ENCODE measurements at regions not wholly inside any gene's neighbourhood (a gene's known extent, or its start where the extent isn't known, plus 50 kb on each side); places are given as distances from the start of the nearest gene placed in this dataset.

GRCh38 chr10:9081253-9081652, 1026.8 kb downstream of the GATA3 start:
- H2AK5ac ChIP-seq (ENCODE audit: low read depth, low read length) = no peak overlapping the region
- no peak overlapping the region for H3K23ac ChIP-seq (ENCODE audit: low read depth, low read length, poor library complexity)
- no peak overlapping the region for H4K91ac ChIP-seq (ENCODE audit: low read depth, low read length, poor library complexity)
- no peak overlapping the region for H2BK15ac ChIP-seq (ENCODE audit: low read length)
- no peak overlapping the region for H3K4ac ChIP-seq (ENCODE audit: low read length)
- H2BK12ac ChIP-seq (ENCODE audit: low read length) = no peak overlapping the region
- no peak overlapping the region for H3K14ac ChIP-seq (ENCODE audit: low read length)
- H3K79me1 ChIP-seq (ENCODE audit: low read depth, low read length) = no peaks in the 10 kb centered on the region
- no peaks in the 10 kb centered on the region for H3K36me3 ChIP-seq (replicated peaks in 1 of 2; ENCODE audit: control insufficient read depth in 2 of 2, insufficient read depth in 2 of 2, low read length in 2 of 2)
- no peak for DNase-seq (ENCODE audit: low spot score)
- H3K4me2 ChIP-seq (ENCODE audit: insufficient read depth, low read length, poor library complexity, severe bottlenecking) = no peak overlapping the region
- no CpG with 5 or more reads among the region's 2 CpGs for WGBS, 2 donors (ENCODE audit: extremely low coverage in 2 of 2, insufficient read length in 2 of 2, insufficient replicate concordance in 1 of 2)
- H2BK5ac ChIP-seq (ENCODE audit: low read length) = no peak overlapping the region
- H2BK120ac ChIP-seq (ENCODE audit: low read depth, low read length) = no peak overlapping the region
- no peak overlapping the region for H3K4me3 ChIP-seq (ENCODE audit: low read length in 2 of 2)
- no peak overlapping the region for H2AFZ ChIP-seq (ENCODE audit: low read length)
- no peaks in the 10 kb centered on the region for H3K27me3 ChIP-seq (ENCODE audit: control insufficient read depth in 3 of 3, insufficient read depth in 3 of 3, low read depth in 1 of 3, low read length in 3 of 3)
- H3K4me1 ChIP-seq (ENCODE audit: control insufficient read depth in 2 of 2, insufficient read depth in 1 of 2, low read depth in 1 of 2, low read length in 2 of 2) = no peaks in the 10 kb centered on the region
- no peaks in the 10 kb centered on the region for H3K9me3 ChIP-seq (replicated peaks in 1 of 2; ENCODE audit: control insufficient read depth in 2 of 2, insufficient read depth in 1 of 2, low read depth in 1 of 2, low read length in 2 of 2)
- no peak overlapping the region for H3K27ac ChIP-seq (replicated peaks; ENCODE audit: low read length)
- H3K18ac ChIP-seq (ENCODE audit: low read length) = no peak overlapping the region
- H4K8ac ChIP-seq (ENCODE audit: low read depth, low read length) = no peak overlapping the region
- H3K9ac ChIP-seq (ENCODE audit: low read depth, low read length, poor library complexity) = no peak overlapping the region

DNA sequence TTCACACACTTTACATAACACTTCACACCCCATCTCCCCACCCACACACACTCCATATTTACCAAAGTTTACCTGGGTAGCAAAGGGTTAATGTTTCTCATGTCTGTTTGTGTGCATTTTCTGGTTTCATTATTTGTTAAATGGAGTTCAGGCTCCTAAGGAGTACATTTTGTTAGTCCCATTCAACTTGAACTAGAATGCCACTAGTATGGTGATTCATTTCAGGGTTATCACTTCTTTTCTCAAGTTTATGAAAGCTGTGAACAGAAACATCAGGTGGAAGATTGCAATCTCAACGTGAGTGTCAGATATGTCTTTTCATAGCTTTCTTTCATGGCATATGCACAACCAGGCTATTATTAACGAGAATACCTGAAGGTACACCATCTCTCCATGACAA, 1027.5 kb downstream of the GATA3 start:
- Histone ChIP-seq H3K4me3 (ENCODE audit: low read length in 2 of 2) (no peak overlapping the region), H3K27ac (replicated peaks; ENCODE audit: low read length) (no peak overlapping the region), H2AK5ac (ENCODE audit: low read depth, low read length) (no peak overlapping the region), H2AFZ (ENCODE audit: low read length) (no peak overlapping the region), H2BK120ac (ENCODE audit: low read depth, low read length) (no peak overlapping the region), H3K4ac (ENCODE audit: low read length) (no peak overlapping the region), H3K23ac (ENCODE audit: low read depth, low read length, poor library complexity) (no peak overlapping the region), H2BK15ac (ENCODE audit: low read length) (no peak overlapping the region), H4K91ac (ENCODE audit: low read depth, low read length, poor library complexity) (no peak overlapping the region), H3K4me1 (ENCODE audit: control insufficient read depth in 2 of 2, insufficient read depth in 1 of 2, low read depth in 1 of 2, low read length in 2 of 2) (no peaks in the 10 kb centered on the region), H2BK12ac (ENCODE audit: low read length) (no peak overlapping the region), H3K9me3 (replicated peaks in 1 of 2; ENCODE audit: control insufficient read depth in 2 of 2, insufficient read depth in 1 of 2, low read depth in 1 of 2, low read length in 2 of 2) (no peaks in the 10 kb centered on the region), H3K14ac (ENCODE audit: low read length) (no peak overlapping the region), H3K27me3 (ENCODE audit: control insufficient read depth in 3 of 3, insufficient read depth in 3 of 3, low read depth in 1 of 3, low read length in 3 of 3) (no peaks in the 10 kb centered on the region), H3K9ac (ENCODE audit: low read depth, low read length, poor library complexity) (no peak overlapping the region), H3K79me1 (ENCODE audit: low read depth, low read length) (no peaks in the 10 kb centered on the region), H4K8ac (ENCODE audit: low read depth, low read length) (no peak overlapping the region), H3K36me3 (replicated peaks in 1 of 2; ENCODE audit: control insufficient read depth in 2 of 2, insufficient read depth in 2 of 2, low read length in 2 of 2) (no peaks in the 10 kb centered on the region), H3K4me2 (ENCODE audit: insufficient read depth, low read length, poor library complexity, severe bottlenecking) (no peak overlapping the region), H3K18ac (ENCODE audit: low read length) (no peak overlapping the region), H2BK5ac (ENCODE audit: low read length) (no peak overlapping the region)
- no CpG with 5 or more reads among the region's 2 CpGs for WGBS, 2 donors (ENCODE audit: extremely low coverage in 2 of 2, insufficient read length in 2 of 2, insufficient replicate concordance in 1 of 2)
- no peak for DNase-seq (ENCODE audit: low spot score)

DNA sequence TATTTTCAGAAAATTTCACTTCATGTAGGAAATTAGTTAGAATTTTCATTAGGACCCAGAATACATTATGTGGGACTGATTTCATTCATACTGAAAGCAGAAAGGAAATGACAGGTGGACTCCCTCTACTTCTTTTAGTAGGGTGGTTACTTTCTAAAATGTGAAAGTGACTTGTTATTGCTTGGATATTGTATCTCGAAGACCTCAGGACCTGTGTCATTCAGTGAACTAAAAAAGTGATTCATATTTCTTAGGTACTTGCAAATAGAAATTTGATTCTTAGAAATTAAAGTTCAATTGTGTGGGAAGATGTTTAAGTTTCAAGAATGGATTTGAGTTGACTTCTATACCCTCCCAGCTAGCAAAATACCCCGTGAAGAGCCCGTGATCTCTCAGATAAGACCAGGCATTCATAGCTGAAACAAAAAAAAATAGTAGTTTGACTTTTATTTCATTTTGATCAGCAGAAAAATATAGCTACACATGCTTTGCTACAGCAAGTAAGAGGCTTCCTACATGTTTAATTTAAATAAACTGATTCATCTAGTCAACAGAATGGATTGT, 1037.1 kb downstream of the GATA3 start:
- Histone ChIP-seq H3K27ac (replicated peaks; ENCODE audit: low read length) (no peak overlapping the region), H3K9me3 (replicated peaks in 1 of 2; ENCODE audit: control insufficient read depth in 2 of 2, insufficient read depth in 1 of 2, low read depth in 1 of 2, low read length in 2 of 2) (peaks cover 0 to 2% of the 10 kb centered on the region in 2 donors), H2BK12ac (ENCODE audit: low read length) (no peak overlapping the region), H3K9ac (ENCODE audit: low read depth, low read length, poor library complexity) (no peak overlapping the region), H3K4ac (ENCODE audit: low read length) (no peak overlapping the region), H3K14ac (ENCODE audit: low read length) (no peak overlapping the region), H3K4me3 (ENCODE audit: low read length in 2 of 2) (no peak overlapping the region), H4K8ac (ENCODE audit: low read depth, low read length) (no peak overlapping the region), H2BK120ac (ENCODE audit: low read depth, low read length) (no peak overlapping the region), H3K4me2 (ENCODE audit: insufficient read depth, low read length, poor library complexity, severe bottlenecking) (no peak overlapping the region), H3K36me3 (replicated peaks in 1 of 2; ENCODE audit: control insufficient read depth in 2 of 2, insufficient read depth in 2 of 2, low read length in 2 of 2) (no peaks in the 10 kb centered on the region), H3K23ac (ENCODE audit: low read depth, low read length, poor library complexity) (no peak overlapping the region), H2AFZ (ENCODE audit: low read length) (no peak overlapping the region), H4K91ac (ENCODE audit: low read depth, low read length, poor library complexity) (no peak overlapping the region), H2BK5ac (ENCODE audit: low read length) (no peak overlapping the region), H3K79me1 (ENCODE audit: low read depth, low read length) (no peaks in the 10 kb centered on the region), H2AK5ac (ENCODE audit: low read depth, low read length) (no peak overlapping the region), H3K4me1 (ENCODE audit: control insufficient read depth in 2 of 2, insufficient read depth in 1 of 2, low read depth in 1 of 2, low read length in 2 of 2) (no peaks in the 10 kb centered on the region), H3K18ac (ENCODE audit: low read length) (no peak overlapping the region), H3K27me3 (ENCODE audit: control insufficient read depth in 3 of 3, insufficient read depth in 3 of 3, low read depth in 1 of 3, low read length in 3 of 3) (no peaks in the 10 kb centered on the region), H2BK15ac (ENCODE audit: low read length) (no peak overlapping the region)
- WGBS, 2 donors (ENCODE audit: extremely low coverage in 2 of 2, insufficient read length in 2 of 2, insufficient replicate concordance in 1 of 2) = no CpG with 5 or more reads among the region's 3 CpGs
- no peak for DNase-seq (ENCODE audit: low spot score)

- no peak overlapping the region for H3K4me2 ChIP-seq (ENCODE audit: insufficient read depth, low read length, poor library complexity, severe bottlenecking)
- H3K27ac ChIP-seq (replicated peaks; ENCODE audit: low read length) = no peak overlapping the region
- H4K91ac ChIP-seq (ENCODE audit: low read depth, low read length, poor library complexity) = no peak overlapping the region
- no peak overlapping the region for H2BK12ac ChIP-seq (ENCODE audit: low read length)
- H3K9me3 ChIP-seq (replicated peaks in 1 of 2; ENCODE audit: control insufficient read depth in 2 of 2, insufficient read depth in 1 of 2, low read depth in 1 of 2, low read length in 2 of 2) = peaks cover 0 to 2% of the 10 kb centered on the region in 2 donors
- H3K27me3 ChIP-seq (ENCODE audit: control insufficient read depth in 3 of 3, insufficient read depth in 3 of 3, low read depth in 1 of 3, low read length in 3 of 3) = no peaks in the 10 kb centered on the region
- H2BK15ac ChIP-seq (ENCODE audit: low read length) = no peak overlapping the region
- no peak overlapping the region for H3K23ac ChIP-seq (ENCODE audit: low read depth, low read length, poor library complexity)
- DNase-seq (ENCODE audit: low spot score) = no peak
- H3K79me1 ChIP-seq (ENCODE audit: low read depth, low read length) = no peaks in the 10 kb centered on the region
- H2BK120ac ChIP-seq (ENCODE audit: low read depth, low read length) = no peak overlapping the region
- H3K4me3 ChIP-seq (ENCODE audit: low read length in 2 of 2) = no peak overlapping the region
- no peak overlapping the region for H2AFZ ChIP-seq (ENCODE audit: low read length)
- H3K18ac ChIP-seq (ENCODE audit: low read length) = no peak overlapping the region
- H4K8ac ChIP-seq (ENCODE audit: low read depth, low read length) = no peak overlapping the region
- H2BK5ac ChIP-seq (ENCODE audit: low read length) = no peak overlapping the region
- no peaks in the 10 kb centered on the region for H3K36me3 ChIP-seq (replicated peaks in 1 of 2; ENCODE audit: control insufficient read depth in 2 of 2, insufficient read depth in 2 of 2, low read length in 2 of 2)
- no peak overlapping the region for H3K9ac ChIP-seq (ENCODE audit: low read depth, low read length, poor library complexity)
- no peak overlapping the region for H3K14ac ChIP-seq (ENCODE audit: low read length)
- WGBS, 2 donors (ENCODE audit: extremely low coverage in 2 of 2, insufficient read length in 2 of 2, insufficient replicate concordance in 1 of 2) = no CpG with 5 or more reads among the region's 4 CpGs
- H3K4ac ChIP-seq (ENCODE audit: low read length) = no peak overlapping the region
- no peaks in the 10 kb centered on the region for H3K4me1 ChIP-seq (ENCODE audit: control insufficient read depth in 2 of 2, insufficient read depth in 1 of 2, low read depth in 1 of 2, low read length in 2 of 2)
- H2AK5ac ChIP-seq (ENCODE audit: low read depth, low read length) = no peak overlapping the region
Observed at GRCh38 chr10:9096288-9096687, 1041.8 kb downstream of the GATA3 start.

Measured in neuronal stem cell (in vitro differentiated cells).